Effector memory CD4-positive, alpha-beta T cell (primary cell): ENCODE measurements at regions not wholly inside any gene's neighbourhood (a gene's known extent, or its start where the extent isn't known, plus 50 kb on each side); places are given as distances from the start of the nearest gene placed in this dataset.

Experiments used
- DNase-seq, 3 donors: peaks; one replicate each; pipeline ENCODE4 v3.0.0-alpha.2; 2020
- H3K27ac ChIP-seq: 2 replicates; pipeline ENCODE4 v1.7.0; 2013; ENCODE audit warnings: mild to moderate bottlenecking, low read length, moderate library complexity; ENCODE audit not compliant: insufficient read depth, poor library complexity, severe bottlenecking
- H3K27me3 ChIP-seq: replicated peaks from 2 replicates; pipeline ENCODE4 v1.7.0; 2013; ENCODE audit warnings: mild to moderate bottlenecking, low read length; ENCODE audit not compliant: insufficient read depth, control insufficient read depth, poor library complexity, severe bottlenecking
- H3K36me3 ChIP-seq: 2 replicates; pipeline ENCODE4 v1.7.0; 2013; ENCODE audit warnings: mild to moderate bottlenecking, low read length, moderate library complexity; ENCODE audit not compliant: control insufficient read depth, insufficient read depth
- H3K4me1 ChIP-seq: 2 replicates; pipeline ENCODE4 v1.7.0; 2013; ENCODE audit warnings: low read length, mild to moderate bottlenecking; ENCODE audit not compliant: control insufficient read depth, insufficient read depth, poor library complexity, severe bottlenecking
- H3K4me3 ChIP-seq: 2 replicates; pipeline ENCODE4 v1.7.0; 2013; ENCODE audit warnings: low read length, low read depth, mild to moderate bottlenecking; ENCODE audit not compliant: insufficient read depth, poor library complexity, severe bottlenecking
- H3K9me3 ChIP-seq: 2 replicates; pipeline ENCODE4 v1.7.0; 2013; ENCODE audit warnings: mild to moderate bottlenecking, low read length, moderate library complexity; ENCODE audit not compliant: control insufficient read depth

DNA sequence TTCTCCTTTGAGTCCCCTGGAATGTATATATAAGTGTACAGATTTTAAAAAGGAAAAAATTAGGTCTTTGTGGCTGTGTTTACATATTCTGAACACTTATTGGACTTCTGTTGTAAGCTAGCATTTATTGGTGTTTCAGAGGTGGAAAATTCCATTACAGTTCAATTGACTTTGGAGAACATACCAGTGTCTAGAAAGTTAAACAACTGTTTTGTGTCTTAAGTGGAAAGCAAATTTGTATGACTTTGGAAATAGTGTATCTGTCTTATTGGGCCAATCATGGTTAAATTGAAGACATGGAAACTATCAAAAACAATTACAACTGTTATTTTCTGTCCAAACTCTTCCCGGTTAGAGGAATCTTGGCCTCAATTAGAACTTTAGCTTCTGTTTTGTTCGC is 265.0 kb upstream of the C2CD4B start:
- Histone ChIP-seq H3K27me3 (no peaks in the 10 kb centered on the region), H3K9me3 (no peaks in the 10 kb centered on the region), H3K4me1 (no peaks in the 10 kb centered on the region), H3K36me3 (no peaks in the 10 kb centered on the region), H3K4me3 (no peak overlapping the region), H3K27ac (no peak overlapping the region)
- no peak for DNase-seq

DNA sequence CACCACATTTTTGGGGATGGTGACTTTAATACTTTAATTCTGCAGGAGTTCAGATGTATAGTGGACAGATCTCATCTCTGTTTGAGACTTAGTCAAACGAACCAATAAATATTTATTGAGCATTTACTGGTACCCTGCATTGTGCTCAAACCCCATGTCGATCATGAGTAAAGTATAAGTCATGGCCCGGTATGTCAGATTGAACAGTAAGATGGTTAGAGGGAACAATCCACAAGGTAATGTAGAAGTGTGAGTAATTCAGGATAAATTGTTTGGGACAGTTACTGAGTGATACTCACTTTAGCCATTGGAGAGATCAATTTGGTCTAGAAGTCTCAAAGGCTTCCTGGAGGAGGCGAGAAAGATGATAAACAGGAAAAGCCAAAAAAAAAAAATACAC is 265.5 kb upstream of the C2CD4B start:
- H3K4me3 ChIP-seq: no peak overlapping the region
- DNase-seq: no peak

DNA sequence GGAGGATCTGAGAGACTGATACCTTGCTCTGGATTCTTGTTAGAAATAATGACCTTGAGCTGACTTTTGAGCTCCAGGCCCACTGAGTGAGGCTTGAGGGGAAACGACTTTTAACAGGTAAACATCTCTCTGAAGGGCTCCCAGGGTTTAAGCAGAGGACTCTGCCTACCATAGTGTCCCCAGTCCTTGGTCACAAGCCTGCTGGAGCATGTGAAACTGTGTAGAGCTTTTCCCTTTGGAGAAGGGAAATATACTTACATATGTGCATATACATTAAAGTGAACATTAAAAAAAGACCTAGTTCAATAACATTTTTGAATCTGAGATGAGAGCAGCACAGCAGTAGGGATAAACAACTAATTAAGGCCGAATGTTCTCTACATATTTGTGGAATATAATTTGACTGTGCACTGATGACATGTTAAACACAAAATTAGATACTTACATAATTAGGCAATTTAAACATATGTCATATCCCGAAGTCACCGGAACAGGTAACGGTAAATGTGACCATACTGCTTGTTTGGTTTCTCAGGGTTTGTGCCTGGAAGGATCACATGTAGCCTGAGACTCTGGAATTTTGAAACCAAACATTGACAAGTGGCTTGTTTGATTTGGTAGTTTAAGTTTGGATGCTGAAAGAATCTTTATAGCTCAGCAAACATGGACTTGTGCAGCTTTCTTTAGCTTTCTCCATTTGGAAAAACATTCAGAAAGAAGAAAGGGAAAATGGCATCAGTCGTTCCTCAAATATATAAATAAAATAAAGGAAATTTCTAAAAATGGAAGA is 266.1 kb upstream of the C2CD4B start:
- no peak overlapping the region for H3K4me3 ChIP-seq
- H3K36me3 ChIP-seq: no peaks in the 10 kb centered on the region
- no peak overlapping the region for H3K27ac ChIP-seq
- H3K4me1 ChIP-seq: no peaks in the 10 kb centered on the region
- no peaks in the 10 kb centered on the region for H3K9me3 ChIP-seq
- H3K27me3 ChIP-seq: no peaks in the 10 kb centered on the region
- DNase-seq: no peak

More for the DNA sequence above, 265.5 kb upstream of the C2CD4B start:
- Histone ChIP-seq H3K9me3 (no peaks in the 10 kb centered on the region), H3K27ac (no peak overlapping the region), H3K27me3 (no peaks in the 10 kb centered on the region), H3K36me3 (no peaks in the 10 kb centered on the region), H3K4me1 (no peaks in the 10 kb centered on the region)

DNA sequence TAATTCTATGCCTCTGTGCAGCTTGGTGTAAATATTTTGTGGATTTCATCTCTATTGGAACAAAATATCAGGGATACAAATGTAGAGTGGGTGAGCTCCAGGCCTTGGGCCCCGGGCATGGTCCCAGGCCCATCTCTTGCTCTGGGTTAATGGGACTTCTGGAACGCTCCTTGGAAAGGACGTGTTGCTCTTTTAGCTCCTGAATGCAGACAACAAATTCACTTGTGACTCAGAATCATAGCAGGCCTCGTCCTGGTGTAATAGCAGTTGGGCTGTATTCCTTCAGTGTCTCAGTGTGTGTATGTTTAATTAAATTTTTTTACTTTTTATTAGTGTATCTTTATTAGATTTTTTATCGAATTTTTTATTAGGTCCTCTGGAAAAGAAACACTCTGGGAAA is 266.7 kb upstream of the C2CD4B start:
- Histone ChIP-seq H3K27ac (no peak overlapping the region), H3K36me3 (no peaks in the 10 kb centered on the region), H3K4me1 (no peaks in the 10 kb centered on the region), H3K27me3 (no peaks in the 10 kb centered on the region), H3K9me3 (no peaks in the 10 kb centered on the region), H3K4me3 (no peak overlapping the region)
- no peak for DNase-seq

DNA sequence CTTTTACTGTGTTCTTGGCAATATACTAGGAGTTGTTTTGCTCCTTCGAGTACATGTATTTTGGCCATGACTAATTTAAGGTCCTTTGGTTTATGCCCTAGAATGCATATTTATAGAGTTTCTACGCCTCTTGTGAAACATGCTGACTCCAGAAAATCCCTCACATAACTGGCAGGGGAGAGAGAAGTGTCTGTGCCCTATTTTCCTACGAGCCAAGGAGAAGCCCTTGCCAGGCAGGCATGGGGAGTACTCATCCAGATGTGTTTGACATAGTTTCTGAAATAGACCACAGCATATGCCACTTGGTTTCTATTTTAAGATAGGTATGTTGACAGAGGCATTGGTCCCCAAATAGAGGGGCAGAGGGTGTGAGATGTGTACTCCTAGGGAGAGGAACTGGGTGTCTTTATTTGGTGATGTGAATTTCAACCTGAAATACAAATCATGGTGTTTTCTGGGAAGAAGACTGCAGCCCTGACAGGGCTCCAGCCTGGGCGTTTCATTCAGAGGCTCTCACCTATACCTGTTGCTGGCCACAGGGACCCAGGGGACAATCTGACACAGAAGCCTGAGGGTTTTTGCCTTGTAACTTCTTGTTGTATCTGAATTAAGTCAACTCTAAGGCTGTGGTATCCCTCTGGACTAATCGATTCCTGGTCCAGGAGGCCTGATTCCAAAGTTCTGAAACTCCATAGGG is 267.8 kb upstream of the C2CD4B start:
- H3K4me3 ChIP-seq: no peak overlapping the region
- DNase-seq: no peak
- H3K27me3 ChIP-seq: no peaks in the 10 kb centered on the region
- H3K4me1 ChIP-seq: no peaks in the 10 kb centered on the region
- no peak overlapping the region for H3K27ac ChIP-seq
- H3K36me3 ChIP-seq: no peaks in the 10 kb centered on the region
- H3K9me3 ChIP-seq: no peaks in the 10 kb centered on the region

DNA sequence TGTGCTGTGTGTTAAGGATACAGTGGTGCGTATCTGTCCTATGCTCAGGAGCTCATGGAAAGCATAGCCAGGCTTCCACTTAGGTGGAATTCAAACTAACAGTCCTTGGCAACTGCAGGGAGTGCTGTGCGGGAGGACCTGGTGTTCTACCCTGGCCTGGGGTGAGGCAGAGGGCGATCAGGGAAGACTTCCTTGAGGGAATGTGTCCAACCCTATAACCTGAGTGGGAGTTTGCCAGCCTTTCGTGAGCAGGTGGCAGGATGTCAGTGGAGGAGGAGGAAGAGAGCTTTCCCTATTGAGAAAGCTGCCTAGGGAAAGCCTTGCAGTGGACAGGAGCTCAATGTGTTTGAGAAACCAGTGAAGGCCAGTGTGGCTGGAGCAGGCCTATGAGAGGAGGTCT is 271.1 kb upstream of the C2CD4B start:
- Histone ChIP-seq H3K36me3 (no peaks in the 10 kb centered on the region), H3K9me3 (no peaks in the 10 kb centered on the region), H3K4me3 (no peak overlapping the region), H3K27ac (no peak overlapping the region), H3K27me3 (no peaks in the 10 kb centered on the region), H3K4me1 (no peaks in the 10 kb centered on the region)
- no peak for DNase-seq

DNA sequence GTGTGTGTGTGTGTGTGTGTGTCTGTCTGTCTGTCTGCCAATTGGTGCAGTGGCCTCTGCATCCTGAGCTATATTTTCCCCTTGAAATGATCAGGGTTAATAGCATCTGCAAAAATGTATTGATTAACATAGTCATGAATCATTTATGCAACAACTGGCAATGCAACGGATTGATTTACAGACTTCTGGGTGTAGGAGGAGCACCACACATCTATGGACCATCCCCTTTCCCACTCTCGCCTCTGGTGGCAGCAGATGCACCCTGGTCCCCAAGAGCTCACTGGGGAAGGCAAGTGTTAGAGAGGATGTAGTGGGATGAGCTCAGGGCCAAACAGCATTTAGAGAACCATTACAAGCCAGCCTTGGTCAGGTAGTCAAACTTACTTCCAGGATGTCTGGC is 272.7 kb upstream of the C2CD4B start:
- no peak overlapping the region for H3K4me3 ChIP-seq
- no peaks in the 10 kb centered on the region for H3K4me1 ChIP-seq
- H3K9me3 ChIP-seq: no peaks in the 10 kb centered on the region
- no peaks in the 10 kb centered on the region for H3K36me3 ChIP-seq
- no peak overlapping the region for H3K27ac ChIP-seq
- DNase-seq: no peak
- H3K27me3 ChIP-seq: no peaks in the 10 kb centered on the region

DNA sequence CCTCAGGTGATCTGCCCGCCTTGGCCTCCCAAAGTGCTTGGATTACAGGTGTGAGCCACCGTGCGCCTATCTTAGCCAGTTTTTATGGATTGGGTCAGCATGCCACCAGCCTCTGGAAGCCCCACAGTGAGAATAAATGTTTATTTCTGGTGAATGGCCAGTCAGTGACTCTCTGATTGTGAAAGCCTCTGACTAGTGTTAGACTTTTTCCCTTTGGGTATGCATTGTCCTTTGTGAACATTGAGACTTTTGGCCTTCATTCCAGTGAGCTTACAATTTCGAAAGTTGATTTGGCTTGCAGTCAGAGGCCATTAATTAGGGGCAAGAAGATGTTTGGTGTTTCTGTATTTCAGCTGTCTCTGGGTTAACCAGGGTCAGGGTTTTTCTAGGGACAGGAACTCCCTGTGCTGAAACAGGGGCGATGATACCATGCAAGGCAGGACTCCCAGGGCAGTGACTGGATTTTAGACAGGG is 274.5 kb upstream of the C2CD4B start:
- H3K36me3 ChIP-seq: no peaks in the 10 kb centered on the region
- H3K4me3 ChIP-seq: no peak overlapping the region
- H3K27ac ChIP-seq: no peak overlapping the region
- H3K4me1 ChIP-seq: no peaks in the 10 kb centered on the region
- no peaks in the 10 kb centered on the region for H3K27me3 ChIP-seq
- no peaks in the 10 kb centered on the region for H3K9me3 ChIP-seq
- no peak for DNase-seq

DNA sequence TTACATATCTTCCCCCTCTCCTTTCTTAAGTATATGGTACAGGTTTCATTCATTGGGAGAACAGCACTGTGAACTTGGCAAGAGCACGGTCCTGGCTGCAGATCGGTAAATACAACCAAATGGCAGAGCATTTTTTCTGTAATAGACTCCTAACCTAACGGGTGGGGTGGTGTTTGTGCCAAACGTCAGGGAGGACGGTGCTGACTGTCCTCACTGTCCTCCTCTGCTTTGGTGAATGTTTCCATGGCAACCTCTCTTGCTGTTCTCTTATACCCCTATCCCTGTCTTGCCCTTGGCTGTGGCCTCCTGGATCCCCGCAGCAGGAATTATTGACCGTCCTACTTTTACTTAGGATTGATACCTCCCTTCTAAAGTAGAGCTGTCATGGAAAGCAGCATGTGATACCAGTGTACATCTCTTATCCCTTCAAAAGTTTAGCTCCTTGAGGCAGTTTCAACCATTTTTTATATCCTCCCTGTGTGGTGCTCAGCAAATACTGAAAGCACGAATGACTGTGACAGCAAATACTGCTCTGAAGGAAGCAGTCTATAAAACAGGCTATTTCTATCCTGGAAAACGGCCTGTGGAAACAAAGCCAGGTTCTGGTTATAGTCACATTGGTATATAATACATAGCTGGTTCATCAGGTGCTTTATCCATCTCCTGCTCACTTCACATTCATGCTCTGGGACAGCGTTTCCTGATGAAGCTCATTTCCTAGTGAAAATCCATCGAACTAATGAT is 275.4 kb upstream of the C2CD4B start:
- Histone ChIP-seq H3K9me3 (no peaks in the 10 kb centered on the region), H3K4me1 (no peaks in the 10 kb centered on the region), H3K4me3 (no peak overlapping the region), H3K27me3 (no peaks in the 10 kb centered on the region), H3K36me3 (no peaks in the 10 kb centered on the region), H3K27ac (no peak overlapping the region)
- no peak for DNase-seq
